ENCODE measurements at regions not wholly inside any gene's neighbourhood (a gene's known extent, or its start where the extent isn't known, plus 50 kb on each side); places are given as distances from the start of the nearest gene placed in this dataset.
"Not testable (repeated sequence)": the region's sequence is repeated elsewhere in the genome, so short reads cannot be mapped to it uniquely, and the experiment has no call there.

DNA sequence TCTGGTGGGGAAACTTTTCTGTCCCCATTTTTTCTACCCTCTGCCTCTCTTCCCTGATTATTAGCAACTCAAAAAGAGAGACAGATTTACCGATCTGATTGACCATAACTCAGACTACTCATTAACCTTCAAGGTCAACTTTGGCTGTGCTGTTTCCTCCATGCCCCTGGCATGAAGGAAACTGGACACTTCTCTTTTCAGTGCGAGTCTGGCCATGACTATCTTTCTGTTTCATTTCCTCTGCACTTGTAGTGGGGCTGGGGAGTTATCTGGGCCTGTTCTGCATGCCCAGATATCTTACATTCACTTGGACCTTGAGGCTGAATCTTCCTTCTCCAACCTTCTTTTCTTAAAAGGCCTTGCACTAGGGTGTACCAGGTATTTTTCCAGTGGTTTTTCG is 76.9 kb upstream of the SLCO2A1 start:
- no peaks in the 10 kb centered on the region for H3K9me3 ChIP-seq (replicated peaks)
- no peak overlapping the region for H3K27ac ChIP-seq
- no peaks in the 10 kb centered on the region for H3K4me1 ChIP-seq (replicated peaks)
- H3K4me3 ChIP-seq = no peak overlapping the region
- no peaks in the 10 kb centered on the region for H3K27me3 ChIP-seq (replicated peaks)
- no peak for DNase-seq (ENCODE audit: low read depth in 1 of 2, low spot score in 2 of 2)
- H3K36me3 ChIP-seq = no peaks in the 10 kb centered on the region

DNA sequence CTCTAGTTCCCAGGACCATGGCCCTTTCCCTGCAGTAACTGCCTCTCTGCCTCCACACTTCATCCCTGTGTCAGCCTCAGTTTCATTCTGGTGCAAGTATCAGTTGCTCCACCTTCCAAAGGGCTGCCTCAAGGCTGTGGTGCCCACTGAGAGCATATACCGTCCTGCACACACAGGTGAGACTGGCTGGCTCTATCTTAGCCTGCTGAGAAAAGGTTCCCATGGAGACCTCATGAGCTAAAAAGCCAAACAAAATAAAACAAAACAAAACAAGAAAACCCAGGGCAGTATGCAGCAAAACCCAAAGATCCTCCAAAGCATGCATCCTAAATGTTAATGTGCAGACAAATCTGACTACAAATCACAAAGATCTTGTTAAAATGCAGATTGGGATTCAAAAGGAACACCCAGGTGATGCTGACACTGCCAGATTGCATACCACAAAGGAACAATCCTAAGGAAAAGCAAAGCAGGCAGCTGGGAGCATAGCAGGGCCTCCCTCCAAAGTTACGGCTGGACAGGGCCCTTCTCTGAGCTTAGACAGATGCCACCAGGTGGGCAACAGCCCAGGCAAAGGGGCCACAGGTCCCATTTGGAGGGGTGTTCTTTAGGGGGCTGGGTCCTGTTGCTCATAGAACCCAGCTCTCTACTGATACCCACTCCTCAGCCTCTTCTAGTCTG is 76.3 kb upstream of the SLCO2A1 start:
- H3K4me1 ChIP-seq (replicated peaks) = no peaks in the 10 kb centered on the region

GRCh38 chr3:134104031-134104430 is 74.3 kb upstream of the SLCO2A1 start:
- Histone ChIP-seq H3K36me3 (no peaks in the 10 kb centered on the region), H3K9me3 (replicated peaks) (no peaks in the 10 kb centered on the region), H3K27ac (no peak overlapping the region), H3K4me1 (replicated peaks) (no peaks in the 10 kb centered on the region), H3K27me3 (replicated peaks) (no peaks in the 10 kb centered on the region), H3K4me3 (no peak overlapping the region)
- DNase-seq (ENCODE audit: low read depth in 1 of 2, low spot score in 2 of 2) = no peak

More for the DNA sequence above, 76.3 kb upstream of the SLCO2A1 start:
- no peak overlapping the region for H3K27ac ChIP-seq
- H3K36me3 ChIP-seq = no peaks in the 10 kb centered on the region
- no peaks in the 10 kb centered on the region for H3K9me3 ChIP-seq (replicated peaks)
- no peak for DNase-seq (ENCODE audit: low read depth in 1 of 2, low spot score in 2 of 2)
- no peak overlapping the region for H3K4me3 ChIP-seq
- no peaks in the 10 kb centered on the region for H3K27me3 ChIP-seq (replicated peaks)

- H3K27me3 ChIP-seq (replicated peaks) = no peaks in the 10 kb centered on the region
- H3K27ac ChIP-seq = no peak overlapping the region
- H3K4me3 ChIP-seq = no peak overlapping the region
- H3K36me3 ChIP-seq = no peaks in the 10 kb centered on the region
- DNase-seq (ENCODE audit: low read depth in 1 of 2, low spot score in 2 of 2) = no peak
- no peaks in the 10 kb centered on the region for H3K9me3 ChIP-seq (replicated peaks)
- H3K4me1 ChIP-seq (replicated peaks) = no peaks in the 10 kb centered on the region
Measured at GRCh38 chr3:134103470-134103869, 73.7 kb upstream of the SLCO2A1 start.

DNA sequence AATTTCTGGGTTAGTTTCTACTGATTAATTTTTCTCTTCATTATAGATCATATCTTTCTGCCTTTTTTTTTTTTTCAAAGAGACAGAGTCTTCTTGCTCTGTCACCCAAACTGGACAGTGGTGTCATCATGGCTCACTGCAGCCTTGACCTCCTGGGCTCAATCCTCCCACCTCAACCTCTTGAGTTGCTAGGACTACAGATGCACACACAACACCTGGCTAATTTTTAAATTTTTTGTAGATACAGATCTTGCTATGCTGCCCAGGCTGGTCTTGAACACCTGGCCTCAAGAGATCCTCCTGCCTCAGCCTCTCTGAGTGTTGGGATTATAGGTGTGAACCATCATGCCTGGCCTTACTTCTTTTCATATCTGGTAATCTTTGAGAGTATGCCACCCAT is 73.3 kb upstream of the SLCO2A1 start:
- no peak for DNase-seq (ENCODE audit: low read depth in 1 of 2, low spot score in 2 of 2)
- H3K36me3 ChIP-seq = no peaks in the 10 kb centered on the region
- no peaks in the 10 kb centered on the region for H3K9me3 ChIP-seq (replicated peaks)
- no peaks in the 10 kb centered on the region for H3K27me3 ChIP-seq (replicated peaks)
- no peak overlapping the region for H3K27ac ChIP-seq
- H3K4me3 ChIP-seq = no peak overlapping the region
- no peaks in the 10 kb centered on the region for H3K4me1 ChIP-seq (replicated peaks)

DNA sequence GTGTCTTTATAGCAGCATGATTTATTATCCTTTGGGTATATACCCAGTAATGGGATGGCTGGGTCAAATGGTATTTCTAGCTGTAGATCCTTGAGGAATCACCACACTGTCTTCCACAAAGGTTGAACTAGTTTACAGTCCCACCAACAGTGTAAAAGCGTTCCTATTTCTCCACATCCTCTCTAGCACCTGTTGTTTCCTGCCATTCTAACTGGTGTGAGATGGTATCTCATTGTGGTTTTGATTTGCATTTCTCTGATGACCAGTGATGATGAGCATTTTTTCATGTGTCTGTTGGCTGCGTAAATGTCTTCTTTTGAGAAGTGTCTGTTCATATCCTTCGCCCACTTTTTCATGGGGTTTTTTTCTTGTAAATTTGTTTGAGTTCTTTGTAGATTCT is 66.5 kb upstream of the SLCO2A1 start:
- H3K4me3 ChIP-seq; H3K9me3 ChIP-seq (replicated peaks); H3K36me3 ChIP-seq; H3K27ac ChIP-seq; H3K27me3 ChIP-seq (replicated peaks); DNase-seq (ENCODE audit: low read depth in 1 of 2, low spot score in 2 of 2): not testable (repeated sequence)
- peaks cover 28% of the 10 kb centered on the region for H3K4me1 ChIP-seq (replicated peaks)

DNA sequence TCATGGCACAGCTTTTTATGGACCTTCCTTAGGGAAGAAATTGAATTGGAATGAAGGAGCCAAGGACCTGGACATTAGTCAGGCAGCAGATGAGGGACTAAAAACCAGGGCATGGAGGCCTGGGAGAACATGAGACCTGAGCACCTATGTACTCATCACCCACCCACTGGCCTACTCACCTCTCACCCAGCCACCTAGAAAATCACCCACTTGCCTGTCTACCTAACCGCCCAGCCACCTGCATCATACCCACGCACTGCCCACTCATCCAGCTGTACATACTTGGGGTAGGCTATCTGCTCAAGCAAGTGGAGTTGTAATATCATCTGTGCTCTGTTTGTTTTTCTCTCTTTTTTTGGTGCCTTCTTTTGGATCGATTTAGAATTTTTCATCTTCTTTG is 65.3 kb upstream of the SLCO2A1 start:
- Histone ChIP-seq H3K4me3 (no peak overlapping the region), H3K27me3 (replicated peaks) (no peaks in the 10 kb centered on the region), H3K9me3 (replicated peaks) (no peaks in the 10 kb centered on the region), H3K36me3 (no peaks in the 10 kb centered on the region), H3K4me1 (replicated peaks) (peaks cover 34% of the 10 kb centered on the region), H3K27ac (peak overlapping the region; percentile 50)
- peak in 1 of 2 experiments; percentile 10 for DNase-seq (ENCODE audit: low read depth in 1 of 2, low spot score in 2 of 2)

- Histone ChIP-seq H3K4me3 (no peak overlapping the region), H3K4me1 (replicated peaks) (peaks cover 36% of the 10 kb centered on the region), H3K27ac (peak overlapping the region; percentile 86), H3K27me3 (replicated peaks) (no peaks in the 10 kb centered on the region), H3K36me3 (no peaks in the 10 kb centered on the region), H3K9me3 (replicated peaks) (no peaks in the 10 kb centered on the region)
- DNase-seq (ENCODE audit: low read depth in 1 of 2, low spot score in 2 of 2) = peak; percentile 38 to 49
Measured at GRCh38 chr3:134094491-134094890, 64.8 kb upstream of the SLCO2A1 start.

GRCh38 chr3:134093956-134094355 is 64.2 kb upstream of the SLCO2A1 start:
- no peaks in the 10 kb centered on the region for H3K9me3 ChIP-seq (replicated peaks)
- H3K27me3 ChIP-seq (replicated peaks) = no peaks in the 10 kb centered on the region
- H3K27ac ChIP-seq = peak overlapping the region; percentile 86
- DNase-seq (ENCODE audit: low read depth in 1 of 2, low spot score in 2 of 2) = peak in 1 of 2 experiments; percentile 23
- H3K36me3 ChIP-seq = no peaks in the 10 kb centered on the region
- peaks cover 36% of the 10 kb centered on the region for H3K4me1 ChIP-seq (replicated peaks)
- H3K4me3 ChIP-seq = no peak overlapping the region

- H3K9me3 ChIP-seq (replicated peaks) = no peaks in the 10 kb centered on the region
- peaks cover 36% of the 10 kb centered on the region for H3K4me1 ChIP-seq (replicated peaks)
- H3K4me3 ChIP-seq = no peak overlapping the region
- peak; percentile 18 to 26 for DNase-seq (ENCODE audit: low read depth in 1 of 2, low spot score in 2 of 2)
- no peaks in the 10 kb centered on the region for H3K36me3 ChIP-seq
- no peaks in the 10 kb centered on the region for H3K27me3 ChIP-seq (replicated peaks)
- no peak overlapping the region for H3K27ac ChIP-seq
Measured at GRCh38 chr3:134092208-134092701, 62.5 kb upstream of the SLCO2A1 start.

GRCh38 chr3:134090031-134090430 is 60.3 kb upstream of the SLCO2A1 start:
- peak in 1 of 2 experiments; percentile 25 for DNase-seq (ENCODE audit: low read depth in 1 of 2, low spot score in 2 of 2)
- H3K4me3 ChIP-seq = no peak overlapping the region
- H3K36me3 ChIP-seq = no peaks in the 10 kb centered on the region
- no peaks in the 10 kb centered on the region for H3K9me3 ChIP-seq (replicated peaks)
- peaks cover 33% of the 10 kb centered on the region for H3K4me1 ChIP-seq (replicated peaks)
- H3K27ac ChIP-seq = no peak overlapping the region; the same call in 1 of the 2 replicates
- H3K27me3 ChIP-seq (replicated peaks) = no peaks in the 10 kb centered on the region

- DNase-seq (ENCODE audit: low read depth in 1 of 2, low spot score in 2 of 2) = peak in 1 of 2 experiments; percentile 20
- Histone ChIP-seq H3K4me3 (no peak overlapping the region), H3K4me1 (replicated peaks) (peaks cover 11% of the 10 kb centered on the region), H3K36me3 (no peaks in the 10 kb centered on the region), H3K27ac (no peak overlapping the region), H3K9me3 (replicated peaks) (no peaks in the 10 kb centered on the region), H3K27me3 (replicated peaks) (no peaks in the 10 kb centered on the region)
Measured at GRCh38 chr3:134087060-134087974, 57.6 kb upstream of the SLCO2A1 start.

DNA sequence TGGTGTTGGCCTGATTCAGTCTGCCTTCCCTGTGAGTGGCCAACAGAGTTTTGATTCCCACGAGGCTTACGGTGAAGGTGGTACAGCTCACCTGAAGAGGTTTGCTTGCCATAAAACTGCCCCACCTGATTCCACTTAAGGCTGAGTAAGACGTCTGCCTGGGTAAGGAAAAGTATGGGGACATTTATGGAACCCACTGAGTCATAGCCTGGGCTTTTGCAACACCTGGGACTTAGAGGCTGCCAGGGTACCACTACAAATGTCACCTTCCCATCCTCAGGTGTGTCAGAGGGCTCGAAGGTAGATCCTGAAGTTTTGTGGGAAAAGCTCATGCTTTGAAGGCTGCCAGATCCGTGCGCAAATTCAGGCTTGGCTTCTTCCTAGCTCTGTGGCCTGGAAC is 56.9 kb upstream of the SLCO2A1 start:
- Histone ChIP-seq H3K27me3 (replicated peaks) (no peaks in the 10 kb centered on the region), H3K27ac (no peak overlapping the region), H3K9me3 (replicated peaks) (no peaks in the 10 kb centered on the region), H3K4me3 (no peak overlapping the region), H3K4me1 (replicated peaks) (peaks cover 8% of the 10 kb centered on the region; the same call in 1 of the 2 replicates), H3K36me3 (no peaks in the 10 kb centered on the region)
- peak in 1 of 2 experiments; percentile 14 for DNase-seq (ENCODE audit: low read depth in 1 of 2, low spot score in 2 of 2)

Data from SJSA1 (cell line).